Progenitor cell of endocrine pancreas (in vitro differentiated cells): ENCODE measurements at regions not wholly inside any gene's neighbourhood (a gene's known extent, or its start where the extent isn't known, plus 50 kb on each side); places are given as distances from the start of the nearest gene placed in this dataset.

Experiments
- DNase-seq: peaks from one replicate; pipeline ENCODE4 v3.0.0; 2021; ENCODE audit warnings: low spot score; ENCODE audit not compliant: unreplicated experiment
- H3K27ac Mint-ChIP-seq: 2 replicates; pipeline ENCODE4 v1.8.0; 2021; ENCODE audit warnings: mild to moderate bottlenecking, moderate library complexity, mixed read lengths
- H3K27me3 Mint-ChIP-seq: 2 replicates; pipeline ENCODE4 v1.8.0; 2021; ENCODE audit warnings: mixed read lengths
- H3K36me3 Mint-ChIP-seq: 2 replicates; pipeline ENCODE4 v1.8.0; 2022; ENCODE audit warnings: mixed read lengths; ENCODE audit not compliant: insufficient read depth
- H3K4me1 Mint-ChIP-seq: 2 replicates; pipeline ENCODE4 v1.8.0; 2021; ENCODE audit warnings: low read depth, mixed read lengths
- H3K4me3 Mint-ChIP-seq: 2 replicates; pipeline ENCODE4 v1.8.0; 2021; ENCODE audit warnings: low read depth, mild to moderate bottlenecking, moderate library complexity, mixed read lengths
- H3K9me3 Mint-ChIP-seq: 2 replicates; pipeline ENCODE4 v1.8.0; 2021; ENCODE audit warnings: low read depth, mixed read lengths
- TF ChIP-seq, protein P1 (sequence below): fragments of 200-600 bp; sonication (generic); IDR thresholded peaks from one replicate; pipeline ENCODE4 v1.5.0; 2021; ENCODE audit warnings: antibody characterized with exemption, mild to moderate bottlenecking; ENCODE audit not compliant: unreplicated experiment

DNA sequence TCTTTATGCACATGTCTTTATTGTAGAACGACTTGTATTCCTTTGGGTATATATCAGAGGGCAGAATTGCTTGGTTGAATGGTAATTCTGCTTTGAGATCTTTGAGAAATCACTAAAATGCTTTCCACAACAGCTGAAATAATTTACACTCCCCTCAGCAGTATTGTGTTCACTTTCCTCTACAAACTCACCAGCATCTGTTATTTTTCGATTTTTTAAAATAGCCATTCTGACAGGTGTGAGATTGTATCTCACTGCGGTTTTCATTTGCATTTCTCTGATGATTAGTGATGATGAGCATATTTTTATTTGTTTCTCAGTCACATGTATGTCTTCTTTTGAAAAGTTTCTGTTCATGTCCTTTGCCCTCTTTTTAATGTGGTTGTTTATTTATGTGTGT is 459.8 kb downstream of the PABPC4L start:
- no peak overlapping the region for H3K4me3 Mint-ChIP-seq
- H3K27ac Mint-ChIP-seq = no peak overlapping the region
- peaks cover 6% of the 10 kb centered on the region for H3K9me3 Mint-ChIP-seq
- no peak for DNase-seq
- TF ChIP-seq, protein P1, sequence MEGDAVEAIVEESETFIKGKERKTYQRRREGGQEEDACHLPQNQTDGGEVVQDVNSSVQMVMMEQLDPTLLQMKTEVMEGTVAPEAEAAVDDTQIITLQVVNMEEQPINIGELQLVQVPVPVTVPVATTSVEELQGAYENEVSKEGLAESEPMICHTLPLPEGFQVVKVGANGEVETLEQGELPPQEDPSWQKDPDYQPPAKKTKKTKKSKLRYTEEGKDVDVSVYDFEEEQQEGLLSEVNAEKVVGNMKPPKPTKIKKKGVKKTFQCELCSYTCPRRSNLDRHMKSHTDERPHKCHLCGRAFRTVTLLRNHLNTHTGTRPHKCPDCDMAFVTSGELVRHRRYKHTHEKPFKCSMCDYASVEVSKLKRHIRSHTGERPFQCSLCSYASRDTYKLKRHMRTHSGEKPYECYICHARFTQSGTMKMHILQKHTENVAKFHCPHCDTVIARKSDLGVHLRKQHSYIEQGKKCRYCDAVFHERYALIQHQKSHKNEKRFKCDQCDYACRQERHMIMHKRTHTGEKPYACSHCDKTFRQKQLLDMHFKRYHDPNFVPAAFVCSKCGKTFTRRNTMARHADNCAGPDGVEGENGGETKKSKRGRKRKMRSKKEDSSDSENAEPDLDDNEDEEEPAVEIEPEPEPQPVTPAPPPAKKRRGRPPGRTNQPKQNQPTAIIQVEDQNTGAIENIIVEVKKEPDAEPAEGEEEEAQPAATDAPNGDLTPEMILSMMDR = no peak
- H3K36me3 Mint-ChIP-seq = no peaks in the 10 kb centered on the region
- no peaks in the 10 kb centered on the region for H3K4me1 Mint-ChIP-seq
- no peaks in the 10 kb centered on the region for H3K27me3 Mint-ChIP-seq

GRCh38 chr4:133720001-133720400 is 481.6 kb downstream of the PABPC4L start:
- Mint-ChIP-seq H3K36me3 (no peaks in the 10 kb centered on the region), H3K4me3 (no peak overlapping the region), H3K27me3 (no peaks in the 10 kb centered on the region), H3K4me1 (no peaks in the 10 kb centered on the region), H3K27ac (no peak overlapping the region), H3K9me3 (no peaks in the 10 kb centered on the region)
- DNase-seq = no peak
- TF ChIP-seq, protein P1 = no peak

DNA sequence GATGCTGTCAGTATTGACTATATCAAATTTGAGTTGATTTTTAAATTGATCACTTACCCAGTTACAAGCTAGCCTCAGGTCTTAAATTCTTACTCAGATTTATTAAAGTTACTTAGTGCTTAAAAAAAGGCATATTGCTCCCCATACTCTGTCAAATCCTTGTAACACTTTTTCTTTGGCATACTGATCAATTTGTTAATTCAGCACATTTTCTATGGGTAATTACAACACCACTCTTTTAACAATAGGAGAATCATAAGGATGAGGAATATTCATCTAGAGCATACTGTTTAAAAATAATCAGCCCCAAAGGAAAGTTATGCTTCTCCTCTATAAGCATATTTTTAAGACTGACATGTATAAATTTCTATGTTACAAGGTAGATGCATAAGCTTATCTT is 482.5 kb downstream of the PABPC4L start:
- Mint-ChIP-seq H3K9me3 (no peaks in the 10 kb centered on the region), H3K4me3 (no peak overlapping the region), H3K27me3 (no peaks in the 10 kb centered on the region), H3K27ac (no peak overlapping the region), H3K36me3 (no peaks in the 10 kb centered on the region), H3K4me1 (no peaks in the 10 kb centered on the region)
- no peak for DNase-seq
- TF ChIP-seq, protein P1 = no peak

DNA sequence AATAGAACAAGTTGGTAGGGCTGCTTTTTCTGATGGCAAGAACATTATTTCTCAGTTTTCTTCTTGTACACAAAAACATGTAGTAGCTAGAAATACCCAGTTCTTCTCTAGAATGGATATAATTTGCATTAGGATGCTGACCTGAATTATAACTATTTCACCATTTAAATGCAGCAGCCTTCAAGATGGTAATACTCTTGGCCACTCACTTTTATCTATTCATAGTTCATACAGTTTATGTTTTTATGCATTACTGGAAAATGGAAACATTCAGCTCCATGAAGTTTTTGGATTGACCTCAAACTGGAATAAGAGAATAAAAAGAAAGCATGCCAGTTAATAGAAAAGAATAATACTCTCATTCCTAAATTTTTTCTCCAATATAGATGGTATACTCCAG is 487.4 kb downstream of the PABPC4L start:
- H3K36me3 Mint-ChIP-seq = no peaks in the 10 kb centered on the region
- no peak overlapping the region for H3K4me3 Mint-ChIP-seq
- H3K9me3 Mint-ChIP-seq = no peaks in the 10 kb centered on the region
- TF ChIP-seq, protein P1 = no peak
- no peaks in the 10 kb centered on the region for H3K27me3 Mint-ChIP-seq
- DNase-seq = no peak
- no peak overlapping the region for H3K27ac Mint-ChIP-seq
- no peaks in the 10 kb centered on the region for H3K4me1 Mint-ChIP-seq

GRCh38 chr4:133713340-133713739 is 488.2 kb downstream of the PABPC4L start:
- H3K36me3 Mint-ChIP-seq = no peaks in the 10 kb centered on the region
- H3K27ac Mint-ChIP-seq = no peak overlapping the region
- no peaks in the 10 kb centered on the region for H3K4me1 Mint-ChIP-seq
- no peak for DNase-seq
- no peaks in the 10 kb centered on the region for H3K27me3 Mint-ChIP-seq
- TF ChIP-seq, protein P1 = no peak
- no peaks in the 10 kb centered on the region for H3K9me3 Mint-ChIP-seq
- H3K4me3 Mint-ChIP-seq = no peak overlapping the region
